ENCODE measurements at regions not wholly inside any gene's neighbourhood (a gene's known extent, or its start where the extent isn't known, plus 50 kb on each side); places are given as distances from the start of the nearest gene placed in this dataset.

- DNase-seq = no peak
- H3K27me3 ChIP-seq (replicated peaks; ENCODE audit: control insufficient read depth, insufficient read depth, low read length) = no peaks in the 10 kb centered on the region
- no peak overlapping the region for H3K4me3 ChIP-seq (ENCODE audit: low read depth, low read length)
- BruUV-seq (replicated peaks) = no TSS peak
- no peak overlapping the region for H3K4me3 Mint-ChIP-seq (ENCODE audit: unreplicated experiment)
- H3K27me3 Mint-ChIP-seq (ENCODE audit: insufficient read depth, unreplicated experiment) = peaks cover 12% of the 10 kb centered on the region
- no peaks in the 10 kb centered on the region for H3K4me1 ChIP-seq
- no peak overlapping the region for H3K27ac Mint-ChIP-seq (ENCODE audit: unreplicated experiment)
- ChIA-PET CTCF (no interaction called here), POLR2A (no interaction called here)
- H3K9me3 Mint-ChIP-seq (ENCODE audit: unreplicated experiment) = no peaks in the 10 kb centered on the region
- TF ChIP-seq, protein P1, sequence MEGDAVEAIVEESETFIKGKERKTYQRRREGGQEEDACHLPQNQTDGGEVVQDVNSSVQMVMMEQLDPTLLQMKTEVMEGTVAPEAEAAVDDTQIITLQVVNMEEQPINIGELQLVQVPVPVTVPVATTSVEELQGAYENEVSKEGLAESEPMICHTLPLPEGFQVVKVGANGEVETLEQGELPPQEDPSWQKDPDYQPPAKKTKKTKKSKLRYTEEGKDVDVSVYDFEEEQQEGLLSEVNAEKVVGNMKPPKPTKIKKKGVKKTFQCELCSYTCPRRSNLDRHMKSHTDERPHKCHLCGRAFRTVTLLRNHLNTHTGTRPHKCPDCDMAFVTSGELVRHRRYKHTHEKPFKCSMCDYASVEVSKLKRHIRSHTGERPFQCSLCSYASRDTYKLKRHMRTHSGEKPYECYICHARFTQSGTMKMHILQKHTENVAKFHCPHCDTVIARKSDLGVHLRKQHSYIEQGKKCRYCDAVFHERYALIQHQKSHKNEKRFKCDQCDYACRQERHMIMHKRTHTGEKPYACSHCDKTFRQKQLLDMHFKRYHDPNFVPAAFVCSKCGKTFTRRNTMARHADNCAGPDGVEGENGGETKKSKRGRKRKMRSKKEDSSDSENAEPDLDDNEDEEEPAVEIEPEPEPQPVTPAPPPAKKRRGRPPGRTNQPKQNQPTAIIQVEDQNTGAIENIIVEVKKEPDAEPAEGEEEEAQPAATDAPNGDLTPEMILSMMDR (IDR thresholded peaks at IDR 0.05; ENCODE audit: insufficient read depth in 1 of 2, low read depth in 1 of 2, low read length in 1 of 2, severe bottlenecking in 1 of 2, unreplicated experiment in 1 of 2) = no peak
- no peaks in the 10 kb centered on the region for H3K36me3 ChIP-seq (ENCODE audit: control insufficient read depth, insufficient read depth, low read length)
- no peaks in the 10 kb centered on the region for H3K4me1 Mint-ChIP-seq (ENCODE audit: low read depth, unreplicated experiment)
- intact Hi-C loops (cut with micrococcal nuclease; ENCODE audit: unreplicated experiment) = no loop called here
- no peaks in the 10 kb centered on the region for H3K36me3 Mint-ChIP-seq (ENCODE audit: insufficient read depth, unreplicated experiment)
- no peaks in the 10 kb centered on the region for H3K9me3 ChIP-seq
Measured at GRCh38 chr3:132183811-132184210, 133.4 kb upstream of the ACP3 start.

DNA sequence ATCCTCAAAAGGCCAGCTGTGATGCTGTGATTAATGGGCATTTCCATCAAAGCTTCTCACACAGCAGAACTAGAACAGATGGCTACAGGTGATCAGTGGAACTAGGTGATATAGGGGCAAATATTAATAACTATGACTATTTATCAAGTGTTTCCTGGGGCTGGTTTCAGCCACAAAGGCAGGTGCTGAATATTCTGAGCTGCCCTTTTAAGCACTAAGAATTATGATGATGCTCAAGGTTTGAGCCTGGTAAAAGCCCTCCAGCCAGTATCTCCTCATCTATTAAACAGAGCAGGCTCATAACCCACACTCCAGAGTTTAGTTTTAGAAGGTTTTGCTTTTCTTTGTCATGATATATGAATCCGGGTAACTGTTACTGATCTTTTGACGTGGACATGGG is 129.5 kb upstream of the ACP3 start:
- Mint-ChIP-seq H3K36me3 (ENCODE audit: insufficient read depth, unreplicated experiment) (no peaks in the 10 kb centered on the region), H3K27me3 (ENCODE audit: insufficient read depth, unreplicated experiment) (peaks cover 17% of the 10 kb centered on the region), H3K4me3 (ENCODE audit: unreplicated experiment) (no peak overlapping the region), H3K9me3 (ENCODE audit: unreplicated experiment) (no peaks in the 10 kb centered on the region), H3K4me1 (ENCODE audit: low read depth, unreplicated experiment) (no peaks in the 10 kb centered on the region), H3K27ac (ENCODE audit: unreplicated experiment) (no peak overlapping the region)
- POLR2A ChIA-PET = no interaction called here
- intact Hi-C loops (cut with micrococcal nuclease; ENCODE audit: unreplicated experiment) = no loop called here
- CTCF ChIA-PET = no interaction called here
- H3K36me3 ChIP-seq (ENCODE audit: control insufficient read depth, insufficient read depth, low read length) = no peaks in the 10 kb centered on the region
- H3K4me1 ChIP-seq = no peaks in the 10 kb centered on the region
- no peaks in the 10 kb centered on the region for H3K9me3 ChIP-seq
- H3K27me3 ChIP-seq (replicated peaks; ENCODE audit: control insufficient read depth, insufficient read depth, low read length) = no peaks in the 10 kb centered on the region
- no peak for DNase-seq
- no TSS peak for BruUV-seq (replicated peaks)
- TF ChIP-seq, protein P1 (IDR thresholded peaks at IDR 0.05; ENCODE audit: insufficient read depth in 1 of 2, low read depth in 1 of 2, low read length in 1 of 2, severe bottlenecking in 1 of 2, unreplicated experiment in 1 of 2) = no peak
- no peak overlapping the region for H3K4me3 ChIP-seq (ENCODE audit: low read depth, low read length)

GRCh38 chr3:132189601-132190000 is 127.6 kb upstream of the ACP3 start:
- TF ChIP-seq, protein P1 (IDR thresholded peaks at IDR 0.05; ENCODE audit: insufficient read depth in 1 of 2, low read depth in 1 of 2, low read length in 1 of 2, severe bottlenecking in 1 of 2, unreplicated experiment in 1 of 2) = no peak
- peaks cover 17% of the 10 kb centered on the region for H3K27me3 Mint-ChIP-seq (ENCODE audit: insufficient read depth, unreplicated experiment)

More at GRCh38 chr3:132189601-132190000, 127.6 kb upstream of the ACP3 start:
- intact Hi-C loops (cut with micrococcal nuclease; ENCODE audit: unreplicated experiment) = no loop called here
- no peaks in the 10 kb centered on the region for H3K36me3 ChIP-seq (ENCODE audit: control insufficient read depth, insufficient read depth, low read length)
- DNase-seq = no peak
- no peak overlapping the region for H3K4me3 Mint-ChIP-seq (ENCODE audit: unreplicated experiment)
- H3K27ac Mint-ChIP-seq (ENCODE audit: unreplicated experiment) = no peak overlapping the region
- CTCF ChIA-PET = no interaction called here
- H3K9me3 ChIP-seq = no peaks in the 10 kb centered on the region
- H3K27me3 ChIP-seq (replicated peaks; ENCODE audit: control insufficient read depth, insufficient read depth, low read length) = no peaks in the 10 kb centered on the region
- H3K4me1 ChIP-seq = no peaks in the 10 kb centered on the region
- POLR2A ChIA-PET = no interaction called here
- H3K9me3 Mint-ChIP-seq (ENCODE audit: unreplicated experiment) = no peaks in the 10 kb centered on the region
- H3K4me1 Mint-ChIP-seq (ENCODE audit: low read depth, unreplicated experiment) = no peaks in the 10 kb centered on the region
- BruUV-seq (replicated peaks) = no TSS peak
- H3K36me3 Mint-ChIP-seq (ENCODE audit: insufficient read depth, unreplicated experiment) = no peaks in the 10 kb centered on the region
- no peak overlapping the region for H3K4me3 ChIP-seq (ENCODE audit: low read depth, low read length)
